HG02623 (cell line): ENCODE measurements at regions not wholly inside any gene's neighbourhood (a gene's known extent, or its start where the extent isn't known, plus 50 kb on each side); places are given as distances from the start of the nearest gene placed in this dataset.
"Not testable (repeated sequence)": the region's sequence is repeated elsewhere in the genome, so short reads cannot be mapped to it uniquely, and the experiment has no call there.

ENCODE experiments used
- ATAC-seq: cut with Tn5 transposase; IDR thresholded peaks from one replicate; pipeline ENCODE4 v1.9.1; 2021; ENCODE audit warnings: moderate library complexity; ENCODE audit not compliant: unreplicated experiment

GRCh38 chr6:134446218-134446848, 128.4 kb upstream of the SGK1 start:
- ATAC-seq = no peak

- no peak for ATAC-seq
Measured at GRCh38 chr6:134443009-134443408, 125.1 kb upstream of the SGK1 start.

GRCh38 chr6:134442073-134442472, 124.2 kb upstream of the SGK1 start:
- ATAC-seq = no peak

GRCh38 chr6:134438837-134439236, 120.9 kb upstream of the SGK1 start:
- no peak for ATAC-seq

GRCh38 chr6:134437376-134437775, 119.5 kb upstream of the SGK1 start:
- ATAC-seq = peak; percentile 38

GRCh38 chr6:134436950-134437349, 119.0 kb upstream of the SGK1 start:
- ATAC-seq = peak; percentile 24

GRCh38 chr6:134436281-134436815, 118.4 kb upstream of the SGK1 start:
- peak; percentile 86 for ATAC-seq

GRCh38 chr6:134435814-134436280, 117.9 kb upstream of the SGK1 start:
- no peak for ATAC-seq

GRCh38 chr6:134434019-134434942, 116.4 kb upstream of the SGK1 start:
- no peak for ATAC-seq

GRCh38 chr6:134432036-134432435, 114.1 kb upstream of the SGK1 start:
- ATAC-seq = no peak

GRCh38 chr6:134431421-134431859, 113.5 kb upstream of the SGK1 start:
- ATAC-seq = no peak

GRCh38 chr6:134429861-134430380, 112.0 kb upstream of the SGK1 start:
- no peak for ATAC-seq

- no peak for ATAC-seq
Measured at GRCh38 chr6:134427721-134428120, 109.8 kb upstream of the SGK1 start.

GRCh38 chr6:134426623-134427022, 108.7 kb upstream of the SGK1 start:
- no peak for ATAC-seq

- not testable (repeated sequence) for ATAC-seq
Measured at GRCh38 chr6:134425917-134426316, 108.0 kb upstream of the SGK1 start.

- ATAC-seq = no peak
Measured at GRCh38 chr6:134425513-134425912, 107.6 kb upstream of the SGK1 start.

GRCh38 chr6:134424798-134425170, 106.9 kb upstream of the SGK1 start:
- ATAC-seq = no peak

GRCh38 chr6:134424165-134424797, 106.4 kb upstream of the SGK1 start:
- ATAC-seq = no peak

GRCh38 chr6:134422426-134423231, 104.7 kb upstream of the SGK1 start:
- ATAC-seq = no peak

- no peak for ATAC-seq
Measured at GRCh38 chr6:134421501-134421900, 103.6 kb upstream of the SGK1 start.
